ENCODE measurements at regions not wholly inside any gene's neighbourhood (a gene's known extent, or its start where the extent isn't known, plus 50 kb on each side); places are given as distances from the start of the nearest gene placed in this dataset.
"Not testable (repeated sequence)": the region's sequence is repeated elsewhere in the genome, so short reads cannot be mapped to it uniquely, and the experiment has no call there.

DNA sequence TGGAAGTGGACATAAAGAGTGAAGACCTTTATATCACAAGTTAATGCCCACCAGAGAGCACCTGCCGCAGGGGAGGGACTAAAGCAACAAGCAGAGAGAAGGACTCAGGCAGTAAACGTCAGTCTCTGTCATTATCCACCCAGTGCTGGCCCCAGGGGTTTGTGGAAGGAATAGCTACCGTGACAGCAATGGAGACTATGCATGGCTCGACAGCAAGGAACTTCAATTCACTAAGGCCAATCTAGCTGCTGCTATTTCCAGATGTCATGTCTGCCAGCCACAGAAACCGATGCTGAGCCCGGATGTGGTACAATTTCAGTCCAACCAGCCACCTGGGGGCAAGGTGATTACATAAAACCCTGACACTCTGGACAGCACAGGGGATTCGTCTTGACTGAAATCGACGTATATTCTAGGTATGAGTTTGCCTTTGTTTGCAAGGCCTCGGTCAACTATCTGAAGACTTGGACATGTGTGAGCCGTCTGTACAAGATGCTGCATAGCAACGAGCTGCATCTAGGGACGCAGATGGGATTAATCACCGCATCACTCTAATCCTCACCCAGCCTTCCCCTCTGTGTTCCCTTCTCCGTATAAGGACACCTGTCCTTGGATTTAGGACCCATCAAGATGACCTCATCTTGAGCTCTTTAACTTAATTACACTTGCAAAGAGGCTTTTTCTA, 154.1 kb upstream of the SH3BP4 start:
- no peak for DNase-seq

DNA sequence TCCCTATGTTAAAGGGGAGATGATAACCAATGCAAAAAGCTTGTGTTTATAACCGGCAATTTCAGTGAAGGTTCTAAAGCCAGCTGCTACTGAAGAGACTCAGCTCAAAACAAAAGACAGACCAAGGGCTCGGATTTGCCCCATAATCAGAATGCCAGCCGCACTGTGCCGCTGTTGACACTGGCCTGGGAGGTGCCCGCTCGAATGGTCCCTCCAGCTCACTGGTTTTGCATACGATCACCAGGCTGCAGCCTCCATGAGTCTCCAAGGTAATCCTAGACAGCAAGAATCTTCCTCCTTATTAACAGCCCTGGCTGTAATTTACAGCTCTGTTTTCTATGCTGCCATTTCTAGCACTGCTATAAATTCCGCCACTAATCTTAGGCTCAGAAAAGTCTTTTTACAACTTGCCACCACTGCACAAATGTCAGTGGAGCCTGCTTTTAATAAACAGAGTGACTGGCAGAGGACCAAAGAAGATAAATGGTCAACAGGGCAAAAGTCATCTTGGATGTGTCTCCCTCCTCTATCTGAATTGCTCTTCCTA, 155.7 kb upstream of the SH3BP4 start:
- no peak for DNase-seq

DNA sequence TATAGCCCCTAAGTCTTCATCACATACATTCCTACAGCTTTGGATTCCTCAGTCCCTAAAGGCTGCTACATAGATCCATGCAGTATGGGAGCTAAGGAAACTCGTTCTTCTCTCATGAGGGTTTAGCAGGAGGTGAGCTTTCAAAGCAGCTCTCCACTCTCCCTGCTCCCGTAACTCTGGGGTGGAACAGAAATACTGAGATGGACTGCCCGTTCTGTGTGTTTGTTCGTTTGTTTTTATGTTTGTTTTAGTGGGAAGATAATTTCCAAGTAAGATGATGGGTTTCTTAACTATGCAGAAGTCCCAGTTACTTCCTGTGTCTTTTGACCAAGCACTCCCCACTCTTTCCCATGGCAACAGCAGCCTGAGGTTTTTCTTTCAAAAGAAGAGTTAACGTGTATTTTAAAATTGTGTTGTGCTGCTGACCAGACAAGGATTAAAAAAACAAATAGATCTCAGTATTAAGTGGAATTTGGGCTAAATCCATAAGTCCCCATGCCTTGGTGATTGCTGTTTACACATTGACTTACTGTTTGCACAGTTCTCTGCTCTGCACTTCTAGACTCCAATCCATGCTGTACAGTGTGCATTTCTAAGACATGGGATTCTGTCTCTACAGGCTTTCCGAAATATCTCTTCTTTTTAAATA, 156.4 kb upstream of the SH3BP4 start:
- no peak for DNase-seq

DNA sequence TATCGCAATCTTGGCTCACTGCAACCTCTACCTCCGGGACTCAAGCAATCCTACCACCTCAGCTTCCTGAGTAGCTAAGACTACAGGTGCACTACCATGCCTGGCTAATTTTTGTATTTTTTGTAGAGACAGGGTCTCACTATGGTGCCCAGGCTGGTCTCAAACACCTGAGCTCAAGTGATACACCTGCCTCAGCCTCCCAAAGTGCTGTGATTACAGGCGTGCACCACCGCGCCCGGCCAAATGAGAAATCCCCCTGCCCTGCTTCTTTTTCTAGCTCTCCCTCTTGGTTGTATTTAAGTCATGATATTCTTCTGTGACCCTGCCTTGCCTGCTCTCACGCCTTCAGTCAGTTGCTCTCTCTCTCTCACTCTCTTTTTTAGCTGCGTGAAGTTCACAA, 157.0 kb upstream of the SH3BP4 start:
- DNase-seq: no peak

DNA sequence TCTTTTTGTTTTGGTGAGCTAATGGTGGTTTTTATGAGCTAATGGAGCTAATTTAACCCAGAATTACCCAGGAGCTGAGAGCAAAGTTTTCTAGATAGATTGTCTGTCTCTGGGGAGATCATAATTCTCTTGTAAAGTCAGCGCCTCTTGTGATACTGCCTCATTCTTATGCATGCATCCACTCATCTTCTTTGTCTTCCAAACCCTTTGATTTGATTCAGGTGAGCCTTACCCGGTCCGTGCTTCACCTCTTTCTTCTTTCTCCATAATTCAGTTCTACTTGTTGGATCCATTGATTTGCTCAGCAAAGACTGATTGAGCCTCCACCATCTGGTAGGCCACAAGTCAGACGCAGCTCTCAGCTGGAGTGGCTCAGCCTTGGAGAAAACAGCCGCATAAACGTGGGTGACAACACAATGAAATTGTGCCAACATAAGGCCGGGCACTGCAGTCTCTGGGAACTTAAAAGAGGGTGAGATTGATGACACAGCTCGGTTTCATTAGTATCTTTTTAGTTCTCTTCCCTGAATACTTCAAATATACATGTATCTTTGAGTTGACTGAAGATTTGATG, 158.5 kb upstream of the SH3BP4 start:
- DNase-seq: no peak

DNA sequence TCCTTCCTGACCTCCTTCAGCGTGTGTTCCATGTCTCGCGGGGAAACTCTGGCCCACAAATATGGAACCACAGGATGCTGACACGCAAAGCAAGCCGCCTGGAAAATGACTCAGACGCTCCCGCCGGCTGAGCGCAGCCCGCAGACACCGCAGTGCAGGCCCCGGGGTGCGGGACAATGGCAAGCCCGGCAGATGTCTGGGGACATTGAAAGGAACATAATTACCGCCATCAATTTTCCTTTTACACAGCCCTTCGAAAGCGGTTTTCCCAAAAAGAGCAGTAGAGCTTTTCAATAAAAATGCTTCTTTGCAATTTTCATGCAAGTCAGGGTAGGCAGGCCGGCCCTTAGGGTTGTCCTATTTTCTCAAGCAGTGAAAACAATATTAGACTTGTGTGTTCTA, 159.2 kb upstream of the SH3BP4 start:
- DNase-seq: no peak

DNA sequence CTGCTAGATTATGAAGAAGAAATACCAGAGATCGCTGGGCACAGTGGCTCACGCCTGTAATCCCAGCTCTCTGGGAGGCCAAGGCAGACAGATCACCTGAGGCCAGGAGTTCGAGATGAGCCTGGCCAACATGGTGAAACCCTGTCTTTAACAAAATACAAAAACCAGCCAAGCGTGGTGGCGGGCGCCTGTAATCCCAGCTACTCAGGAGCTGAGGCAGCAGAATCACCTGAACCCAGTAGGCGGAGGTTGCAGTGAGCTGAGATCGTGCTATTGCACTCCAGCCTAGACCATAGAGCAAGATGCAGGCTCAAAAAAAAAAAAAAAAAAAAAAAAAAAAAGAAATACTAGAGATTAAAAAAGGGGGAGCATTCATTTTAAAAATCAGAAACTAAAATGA, 159.7 kb upstream of the SH3BP4 start:
- DNase-seq: not testable (repeated sequence)

DNA sequence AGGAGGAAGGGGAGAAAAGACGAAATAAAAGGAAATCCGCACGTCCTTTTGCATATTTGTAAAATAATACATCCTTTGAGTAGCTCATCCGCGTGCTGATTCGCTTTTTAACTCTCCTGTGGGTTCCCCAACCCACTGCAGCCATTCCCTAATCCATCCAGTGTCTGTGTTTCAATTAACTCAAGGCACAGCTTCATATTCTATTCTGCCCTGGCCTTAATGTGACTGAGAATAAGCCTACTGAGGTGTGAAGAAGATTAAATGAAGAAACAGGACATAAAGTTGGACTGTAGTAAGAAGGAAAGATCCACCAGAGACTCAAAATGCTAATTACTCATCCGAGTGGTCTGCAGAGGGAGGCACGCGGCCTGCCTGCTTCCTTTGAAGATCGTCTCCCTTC, 161.4 kb upstream of the SH3BP4 start:
- DNase-seq: no peak

DNA sequence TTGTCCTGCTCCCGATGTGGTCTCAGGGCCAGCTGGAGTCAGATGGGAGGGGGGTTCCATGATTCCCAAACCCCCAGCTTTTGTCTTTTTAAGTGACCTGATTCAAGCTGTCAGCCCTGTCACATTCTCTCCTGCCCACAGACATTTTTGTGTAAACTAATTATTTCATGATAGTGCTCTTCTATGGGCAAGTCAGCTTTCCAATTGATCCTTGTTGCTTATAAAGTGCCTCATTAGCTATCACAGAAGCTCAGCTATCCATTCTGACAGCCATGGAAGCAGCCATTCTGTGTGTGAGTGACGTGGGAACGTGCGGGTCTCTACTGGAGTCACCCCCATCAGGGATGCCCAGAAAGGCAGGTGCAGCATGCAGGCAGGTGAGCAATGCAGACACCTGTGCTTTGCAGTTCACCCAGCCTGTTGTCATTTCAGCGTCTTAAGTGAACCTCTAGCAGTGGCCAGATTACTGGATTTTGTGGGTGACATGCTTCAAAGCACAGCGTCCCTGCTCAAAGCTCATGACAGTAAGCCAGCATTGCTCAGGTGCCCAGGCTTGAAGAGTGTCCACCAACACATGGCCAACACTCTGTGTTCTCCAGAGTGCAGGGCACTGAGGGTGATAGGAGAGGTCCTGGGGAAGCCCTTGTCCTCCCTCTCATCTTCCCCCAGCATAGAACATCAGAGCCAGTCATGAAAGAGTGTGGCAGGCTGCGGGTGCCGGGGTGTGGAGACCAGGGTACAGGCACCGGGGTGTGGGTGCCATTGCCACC, 162.1 kb upstream of the SH3BP4 start:
- DNase-seq: no peak

DNA sequence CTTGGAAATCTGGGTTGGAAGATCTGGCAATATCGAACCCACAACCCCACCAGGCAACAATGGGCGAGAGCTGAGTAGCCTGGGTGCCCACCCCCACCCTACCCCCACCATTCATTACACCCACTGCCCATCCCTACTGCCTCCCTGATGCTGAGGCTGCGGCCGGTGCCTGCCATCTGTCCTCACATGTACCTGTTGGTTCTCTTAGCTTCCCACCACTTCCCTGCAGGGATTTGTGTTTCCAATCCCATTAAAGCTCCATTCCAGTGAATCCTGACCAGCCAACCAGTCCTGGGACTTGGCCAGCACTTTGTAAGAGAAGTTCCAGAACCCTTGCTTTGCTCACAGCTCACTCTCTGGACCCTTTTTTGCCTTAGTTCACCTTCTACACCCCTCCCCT, 163.0 kb upstream of the SH3BP4 start:
- no peak for DNase-seq

DNA sequence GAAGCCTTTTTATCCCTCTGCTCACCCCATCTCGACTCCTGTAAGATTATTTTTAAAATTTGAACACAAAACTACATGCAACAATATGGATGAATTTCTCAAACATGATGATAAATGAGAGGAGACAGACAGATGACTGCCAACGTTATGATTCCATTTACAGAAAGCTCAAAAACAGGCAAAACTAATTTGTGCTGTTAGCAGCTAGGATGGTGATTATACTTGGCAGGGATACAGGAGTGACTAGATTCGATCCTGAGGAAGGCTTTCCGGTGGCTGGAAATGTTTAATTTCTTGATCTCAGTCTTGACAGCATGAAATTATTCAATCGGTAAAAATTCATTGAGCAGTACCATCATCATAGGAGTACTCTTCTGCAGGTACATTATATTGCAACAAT, 163.4 kb upstream of the SH3BP4 start:
- DNase-seq: no peak

DNA sequence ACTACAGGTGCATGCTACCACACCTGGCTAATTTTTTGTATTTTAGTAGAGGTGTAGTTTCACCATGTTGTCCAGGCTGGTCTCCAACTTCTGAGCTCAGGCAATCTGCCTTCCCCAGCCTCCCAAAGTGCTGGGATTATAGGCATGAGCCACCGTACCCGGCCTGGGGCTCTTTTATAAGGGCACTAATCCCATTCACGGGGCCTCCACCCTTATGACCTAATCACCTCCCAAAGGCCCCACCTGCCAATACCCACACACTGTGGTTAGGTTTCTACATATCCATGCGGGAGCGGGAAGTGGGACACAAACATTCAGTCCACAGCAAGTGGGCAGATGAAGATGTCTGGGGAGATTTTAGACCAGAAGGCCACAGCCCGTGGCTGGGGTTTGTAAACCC, 164.7 kb upstream of the SH3BP4 start:
- DNase-seq: no peak

DNA sequence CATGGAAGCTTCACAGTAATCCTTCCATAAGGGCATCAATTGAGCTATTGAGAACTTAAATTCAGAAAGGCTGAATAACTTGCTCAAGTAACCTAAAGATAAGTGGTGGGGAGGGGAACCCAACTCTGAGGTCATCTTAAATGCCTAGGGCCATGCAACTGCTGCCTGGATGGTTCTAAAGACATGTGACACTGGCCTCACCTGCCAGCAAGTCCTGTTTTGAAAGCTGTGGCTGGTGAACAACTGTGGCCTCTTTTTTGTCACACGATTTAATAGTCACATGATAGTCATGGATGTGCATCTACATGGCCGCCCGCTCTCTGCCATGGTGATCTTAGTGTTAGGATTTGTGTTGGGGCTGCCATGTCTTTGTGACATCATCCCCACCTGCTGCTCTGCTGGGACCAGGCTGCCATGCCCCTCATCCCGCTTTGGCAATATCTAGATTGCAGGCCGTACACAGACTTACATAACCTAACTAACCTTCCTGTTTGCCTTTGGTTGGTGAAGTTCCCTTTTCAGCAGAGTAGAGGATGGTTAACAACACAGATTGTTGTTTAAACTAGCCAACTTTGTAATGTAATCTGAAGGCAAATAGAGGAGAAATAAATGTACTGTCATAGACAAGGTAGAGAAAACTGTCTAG, 177.9 kb upstream of the SH3BP4 start:
- DNase-seq: no peak

DNA sequence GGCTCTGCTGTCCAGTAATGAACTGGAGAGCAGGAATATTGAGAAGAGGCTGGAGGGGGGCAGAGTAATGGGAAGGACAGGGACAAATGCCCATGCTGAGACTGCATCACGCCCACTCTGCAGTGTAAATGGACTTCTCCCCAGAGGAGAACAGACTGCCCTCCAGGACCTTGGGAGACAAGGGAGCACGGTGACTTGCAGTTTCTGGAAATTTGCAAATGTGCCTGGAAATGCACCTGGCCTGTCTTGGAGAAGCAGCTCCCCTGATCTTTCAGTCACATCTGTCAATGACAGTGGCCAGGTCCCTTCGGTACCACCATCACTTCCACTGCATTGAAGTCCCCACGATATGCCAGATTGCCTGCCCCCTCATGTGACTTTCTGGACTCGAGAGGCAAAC, 178.7 kb upstream of the SH3BP4 start:
- DNase-seq: no peak

DNA sequence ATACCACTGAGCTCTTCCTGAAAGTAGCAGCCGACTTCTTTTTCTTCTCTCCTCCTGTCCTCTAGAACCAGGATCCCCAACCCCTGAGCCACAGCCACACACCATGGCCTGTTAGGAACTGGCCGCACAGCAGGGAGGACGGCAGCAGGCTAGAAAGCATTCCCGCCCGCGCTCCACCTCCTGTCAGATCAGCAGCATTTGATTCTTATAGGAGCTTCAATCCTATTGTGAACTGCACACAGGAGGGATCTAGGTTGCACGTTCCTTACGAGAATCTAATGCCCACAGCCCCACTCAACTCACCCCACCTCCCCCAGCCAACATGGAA, 179.1 kb upstream of the SH3BP4 start:
- no peak for DNase-seq

DNA sequence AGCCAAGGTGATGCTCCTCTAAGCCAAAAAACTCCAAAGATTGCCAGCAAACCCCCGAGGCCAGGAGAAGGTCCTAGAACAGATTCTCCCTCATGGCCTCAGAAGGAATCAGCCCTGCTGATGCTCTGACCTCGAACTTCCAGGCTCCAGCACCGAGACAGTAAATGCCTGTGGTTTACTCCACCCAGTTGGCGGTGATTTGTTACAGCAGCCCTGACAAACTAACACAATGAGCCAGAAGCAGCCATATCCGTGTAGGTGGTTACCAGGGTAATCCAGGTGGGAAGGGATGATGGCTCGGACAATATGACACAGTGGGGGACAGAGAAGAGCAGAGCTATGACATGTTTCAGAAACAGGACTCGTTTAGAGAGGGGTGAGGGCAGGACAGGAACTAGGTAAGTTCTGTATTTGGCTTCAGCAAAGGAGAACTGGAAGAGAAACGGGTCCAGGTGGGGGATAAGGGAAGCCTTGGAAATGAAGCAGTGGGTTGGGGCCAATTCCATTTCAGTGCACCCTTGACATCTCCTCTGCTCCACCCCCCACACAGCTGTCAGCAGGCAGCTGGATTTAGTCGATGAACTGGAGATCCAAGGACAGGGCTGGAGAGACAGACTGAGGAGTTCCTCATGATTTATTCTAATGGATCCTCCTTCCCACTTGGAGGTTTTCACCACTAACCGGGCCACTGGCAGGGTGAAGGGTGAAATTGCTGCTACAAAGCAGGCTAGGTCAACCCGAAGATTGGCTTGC, 179.7 kb upstream of the SH3BP4 start:
- DNase-seq: no peak

DNA sequence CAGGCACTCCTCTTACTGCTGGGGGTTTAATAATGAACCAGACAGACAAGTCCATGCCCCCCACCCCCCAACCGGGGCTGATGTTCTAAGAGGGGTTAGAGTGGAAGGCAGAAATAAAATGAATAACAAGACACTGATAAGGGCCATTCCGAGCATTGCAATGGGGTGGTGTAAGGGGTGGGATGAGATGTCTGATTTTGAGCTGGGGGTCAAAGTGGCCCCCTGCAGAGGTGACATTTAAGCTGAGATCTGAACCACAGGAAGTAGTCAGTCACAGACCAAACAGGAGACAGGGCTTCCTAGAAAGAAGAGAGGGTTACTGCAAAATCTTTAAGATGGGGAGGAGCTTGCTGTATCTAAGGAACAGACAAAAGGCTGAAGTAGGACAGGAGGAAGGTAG, 180.6 kb upstream of the SH3BP4 start:
- no peak for DNase-seq

DNA sequence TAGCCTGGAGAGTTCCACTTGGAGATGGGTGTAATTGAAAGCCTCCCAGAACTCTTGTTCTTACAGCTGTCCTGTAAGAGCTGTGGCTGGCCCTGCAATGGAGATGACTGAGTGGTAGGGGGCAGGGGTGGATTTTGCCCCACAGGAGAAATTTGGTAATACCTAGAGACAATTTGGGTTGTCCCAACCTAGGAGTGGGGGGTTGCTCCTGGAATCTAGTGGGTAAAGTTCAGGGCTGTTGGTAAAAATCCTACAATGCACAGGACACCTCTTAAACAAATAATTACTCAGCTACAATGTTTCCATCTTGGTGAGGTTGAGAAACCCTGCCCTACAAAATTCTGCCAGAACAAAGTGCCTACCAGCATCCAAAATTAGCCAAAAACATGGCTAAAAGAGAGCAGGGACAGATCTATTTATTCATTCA, 181.1 kb upstream of the SH3BP4 start:
- no peak for DNase-seq

DNA sequence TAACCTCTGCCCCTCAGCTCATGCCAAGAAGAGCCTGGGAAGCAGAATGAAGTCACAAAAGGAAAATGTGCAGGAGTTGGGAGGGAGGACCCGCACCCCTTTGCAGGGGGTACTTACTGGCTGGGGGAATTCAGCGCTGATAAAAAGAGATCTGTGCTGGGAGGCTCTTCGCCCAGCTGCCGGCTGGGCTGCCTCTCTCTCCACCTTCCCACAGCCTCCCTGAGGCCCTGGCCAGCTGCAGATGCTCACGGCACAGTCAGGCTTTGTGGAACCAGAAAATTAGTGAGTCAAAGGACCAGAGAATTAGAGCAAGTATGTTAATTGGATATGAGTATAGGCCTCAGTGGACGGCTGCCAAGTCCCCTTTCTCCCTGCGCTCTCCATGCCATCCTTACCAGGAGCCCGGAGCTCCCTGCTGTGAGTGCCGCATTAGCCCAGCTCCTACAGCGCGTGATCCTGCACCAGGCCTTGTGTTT, 181.7 kb upstream of the SH3BP4 start:
- DNase-seq: no peak

DNA sequence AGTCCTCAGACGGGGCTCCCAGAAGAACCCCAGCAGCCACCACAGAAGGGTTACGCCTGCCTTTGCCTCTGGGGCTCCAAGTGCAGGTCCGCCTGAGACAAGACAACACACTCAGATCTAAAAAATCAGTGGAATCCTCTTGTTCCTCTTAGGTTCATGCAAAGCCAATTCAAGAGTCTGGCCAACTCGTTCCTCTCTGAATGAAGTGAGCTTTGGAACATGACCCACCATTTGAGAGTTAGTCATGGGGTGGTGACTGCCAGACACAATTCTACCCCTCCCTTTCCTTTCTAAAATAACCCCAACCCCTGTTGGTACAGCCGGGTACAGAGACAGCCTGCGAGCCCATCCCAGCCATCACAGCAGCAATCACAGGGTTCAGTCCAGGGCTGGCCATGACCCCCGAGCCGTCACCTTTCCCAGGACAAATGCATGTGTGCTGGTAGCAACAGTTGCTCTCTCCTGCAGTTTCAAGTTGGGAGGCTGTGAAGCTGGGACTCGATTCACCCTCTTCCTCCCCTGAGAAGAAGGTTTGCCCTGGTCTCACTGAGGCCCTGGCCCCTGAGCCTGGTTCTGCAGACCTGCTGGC, 183.1 kb upstream of the SH3BP4 start:
- no peak for DNase-seq

DNA sequence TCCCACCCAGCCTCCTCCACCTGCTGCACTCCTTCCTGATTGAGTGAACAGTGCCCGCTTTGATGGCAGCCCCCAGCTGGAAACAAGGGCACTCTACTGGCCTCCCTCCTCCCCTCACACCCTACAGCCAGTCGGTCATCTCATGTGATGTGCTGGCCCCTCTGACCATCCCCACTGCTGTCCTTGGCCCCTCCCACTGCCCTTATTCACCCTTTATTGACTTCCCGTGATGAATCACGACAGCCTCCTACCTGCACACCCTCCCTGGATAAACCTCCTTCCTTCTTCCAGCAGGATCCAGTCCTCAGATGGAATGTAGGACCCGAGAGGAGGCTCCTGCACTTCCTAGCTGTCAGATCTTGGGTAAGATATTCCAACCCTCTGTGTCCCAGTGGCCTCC, 186.5 kb upstream of the SH3BP4 start:
- no peak for DNase-seq

DNA sequence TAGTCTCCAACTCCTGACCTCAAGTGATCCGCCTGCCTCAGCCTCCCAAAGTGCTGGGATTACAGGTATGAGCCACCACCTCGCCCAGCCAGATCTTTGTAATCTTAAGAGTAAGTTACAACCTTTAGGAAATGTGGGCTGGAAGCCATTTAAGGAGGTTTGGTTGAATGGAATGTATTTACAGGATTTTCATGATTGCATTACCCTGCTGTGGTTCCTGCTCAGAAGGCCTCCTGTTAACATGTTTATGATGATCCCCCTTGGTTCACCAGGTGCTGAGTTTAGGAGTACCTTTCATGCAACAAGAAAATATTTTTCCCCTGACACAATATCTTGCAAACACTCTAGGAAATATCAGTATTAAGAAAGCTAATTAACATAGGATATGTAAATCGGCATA, 187.4 kb upstream of the SH3BP4 start:
- no peak for DNase-seq
